Progenitor cell of endocrine pancreas (in vitro differentiated cells): ENCODE measurements at regions not wholly inside any gene's neighbourhood (a gene's known extent, or its start where the extent isn't known, plus 50 kb on each side); places are given as distances from the start of the nearest gene placed in this dataset.

ENCODE experiments used
- DNase-seq: peaks from one replicate; pipeline ENCODE4 v3.0.0; 2021; ENCODE audit warnings: low spot score; ENCODE audit not compliant: unreplicated experiment
- H3K27ac Mint-ChIP-seq: 2 replicates; pipeline ENCODE4 v1.8.0; 2021; ENCODE audit warnings: mild to moderate bottlenecking, moderate library complexity, mixed read lengths
- H3K27me3 Mint-ChIP-seq: 2 replicates; pipeline ENCODE4 v1.8.0; 2021; ENCODE audit warnings: mixed read lengths
- H3K36me3 Mint-ChIP-seq: 2 replicates; pipeline ENCODE4 v1.8.0; 2022; ENCODE audit warnings: mixed read lengths; ENCODE audit not compliant: insufficient read depth
- H3K4me1 Mint-ChIP-seq: 2 replicates; pipeline ENCODE4 v1.8.0; 2021; ENCODE audit warnings: low read depth, mixed read lengths
- H3K4me3 Mint-ChIP-seq: 2 replicates; pipeline ENCODE4 v1.8.0; 2021; ENCODE audit warnings: low read depth, mild to moderate bottlenecking, moderate library complexity, mixed read lengths
- H3K9me3 Mint-ChIP-seq: 2 replicates; pipeline ENCODE4 v1.8.0; 2021; ENCODE audit warnings: low read depth, mixed read lengths
- TF ChIP-seq, protein P1 (sequence below): fragments of 200-600 bp; sonication (generic); IDR thresholded peaks from one replicate; pipeline ENCODE4 v1.5.0; 2021; ENCODE audit warnings: antibody characterized with exemption, mild to moderate bottlenecking; ENCODE audit not compliant: unreplicated experiment

GRCh38 chr9:2311920-2312319 is 296.8 kb downstream of the SMARCA2 start:
- H3K4me3 Mint-ChIP-seq = no peak overlapping the region
- H3K9me3 Mint-ChIP-seq = peaks cover 53% of the 10 kb centered on the region
- no peak overlapping the region for H3K27ac Mint-ChIP-seq
- H3K4me1 Mint-ChIP-seq = no peaks in the 10 kb centered on the region
- DNase-seq = no peak
- H3K27me3 Mint-ChIP-seq = no peaks in the 10 kb centered on the region
- H3K36me3 Mint-ChIP-seq = peaks cover 8% of the 10 kb centered on the region
- TF ChIP-seq, protein P1, sequence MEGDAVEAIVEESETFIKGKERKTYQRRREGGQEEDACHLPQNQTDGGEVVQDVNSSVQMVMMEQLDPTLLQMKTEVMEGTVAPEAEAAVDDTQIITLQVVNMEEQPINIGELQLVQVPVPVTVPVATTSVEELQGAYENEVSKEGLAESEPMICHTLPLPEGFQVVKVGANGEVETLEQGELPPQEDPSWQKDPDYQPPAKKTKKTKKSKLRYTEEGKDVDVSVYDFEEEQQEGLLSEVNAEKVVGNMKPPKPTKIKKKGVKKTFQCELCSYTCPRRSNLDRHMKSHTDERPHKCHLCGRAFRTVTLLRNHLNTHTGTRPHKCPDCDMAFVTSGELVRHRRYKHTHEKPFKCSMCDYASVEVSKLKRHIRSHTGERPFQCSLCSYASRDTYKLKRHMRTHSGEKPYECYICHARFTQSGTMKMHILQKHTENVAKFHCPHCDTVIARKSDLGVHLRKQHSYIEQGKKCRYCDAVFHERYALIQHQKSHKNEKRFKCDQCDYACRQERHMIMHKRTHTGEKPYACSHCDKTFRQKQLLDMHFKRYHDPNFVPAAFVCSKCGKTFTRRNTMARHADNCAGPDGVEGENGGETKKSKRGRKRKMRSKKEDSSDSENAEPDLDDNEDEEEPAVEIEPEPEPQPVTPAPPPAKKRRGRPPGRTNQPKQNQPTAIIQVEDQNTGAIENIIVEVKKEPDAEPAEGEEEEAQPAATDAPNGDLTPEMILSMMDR = no peak

GRCh38 chr9:2313512-2313911 is 298.4 kb downstream of the SMARCA2 start:
- TF ChIP-seq, protein P1 = no peak
- DNase-seq = no peak
- Mint-ChIP-seq H3K27me3 (no peaks in the 10 kb centered on the region), H3K9me3 (peaks cover 53% of the 10 kb centered on the region), H3K4me1 (no peaks in the 10 kb centered on the region), H3K36me3 (peaks cover 8% of the 10 kb centered on the region), H3K4me3 (no peak overlapping the region), H3K27ac (no peak overlapping the region)

GRCh38 chr9:2317591-2317990 is 302.4 kb downstream of the SMARCA2 start:
- Mint-ChIP-seq H3K36me3 (peaks cover 6% of the 10 kb centered on the region), H3K4me3 (no peak overlapping the region), H3K4me1 (no peaks in the 10 kb centered on the region), H3K27ac (no peak overlapping the region), H3K9me3 (peaks cover 24% of the 10 kb centered on the region), H3K27me3 (no peaks in the 10 kb centered on the region)
- TF ChIP-seq, protein P1 = no peak
- no peak for DNase-seq

DNA sequence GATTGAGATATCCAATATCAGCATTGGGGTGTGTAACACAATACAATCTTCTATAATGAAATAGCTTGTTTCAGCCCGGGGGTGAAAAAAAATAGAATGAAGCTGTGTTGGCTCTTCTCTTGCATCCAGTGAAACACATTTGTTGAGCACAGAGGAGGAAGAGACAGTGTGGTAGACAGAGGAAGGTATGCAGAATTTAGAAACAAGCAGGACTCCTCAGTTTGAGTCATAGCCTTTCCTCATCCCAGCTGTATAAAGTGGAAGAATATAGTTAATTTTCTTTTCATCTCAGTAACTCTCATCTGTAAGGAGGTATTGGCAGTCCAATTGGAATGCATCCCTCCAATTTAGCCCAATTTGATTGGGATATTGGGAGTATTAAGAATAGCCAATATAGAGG is 302.2 kb upstream of the VLDLR start:
- no peak for DNase-seq
- H3K27ac Mint-ChIP-seq = no peak overlapping the region
- no peaks in the 10 kb centered on the region for H3K36me3 Mint-ChIP-seq
- TF ChIP-seq, protein P1 = no peak
- no peaks in the 10 kb centered on the region for H3K27me3 Mint-ChIP-seq
- peaks cover 15% of the 10 kb centered on the region for H3K9me3 Mint-ChIP-seq
- no peak overlapping the region for H3K4me3 Mint-ChIP-seq
- H3K4me1 Mint-ChIP-seq = no peaks in the 10 kb centered on the region

- H3K4me1 Mint-ChIP-seq = no peaks in the 10 kb centered on the region
- no peaks in the 10 kb centered on the region for H3K36me3 Mint-ChIP-seq
- DNase-seq = no peak
- H3K4me3 Mint-ChIP-seq = no peak overlapping the region
- TF ChIP-seq, protein P1 = no peak
- no peaks in the 10 kb centered on the region for H3K27me3 Mint-ChIP-seq
- no peak overlapping the region for H3K27ac Mint-ChIP-seq
- peaks cover 8% of the 10 kb centered on the region for H3K9me3 Mint-ChIP-seq
Observed at GRCh38 chr9:2320114-2320513, 301.5 kb upstream of the VLDLR start.

DNA sequence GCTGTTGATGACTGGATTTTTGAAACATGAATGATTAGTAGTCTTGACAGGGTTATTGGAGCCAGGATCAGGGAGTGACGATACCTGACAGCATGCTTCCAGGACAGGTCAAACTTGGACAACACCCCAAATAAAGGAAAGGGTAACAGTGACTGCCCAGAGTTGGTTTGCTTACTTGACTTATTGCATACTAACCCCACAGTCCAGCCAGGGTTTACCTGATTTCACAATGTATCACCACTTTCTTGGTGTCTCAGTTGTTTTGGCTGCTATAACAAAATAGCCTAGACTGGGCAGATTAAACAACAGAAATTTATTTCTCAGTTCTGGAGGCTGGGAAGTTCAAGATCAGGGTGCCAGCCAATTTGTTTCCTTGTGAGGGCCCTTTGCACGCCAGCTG is 301.0 kb upstream of the VLDLR start:
- Mint-ChIP-seq H3K9me3 (peaks cover 3% of the 10 kb centered on the region), H3K27me3 (no peaks in the 10 kb centered on the region), H3K36me3 (no peaks in the 10 kb centered on the region), H3K4me3 (no peak overlapping the region), H3K4me1 (no peaks in the 10 kb centered on the region), H3K27ac (no peak overlapping the region)
- TF ChIP-seq, protein P1 = no peak
- DNase-seq = no peak
